Left cardiac atrium (tissue), 4 donors: ENCODE measurements at regions not wholly inside any gene's neighbourhood (a gene's known extent, or its start where the extent isn't known, plus 50 kb on each side); places are given as distances from the start of the nearest gene placed in this dataset.
"Not testable (repeated sequence)": the region's sequence is repeated elsewhere in the genome, so short reads cannot be mapped to it uniquely, and the experiment has no call there.

ENCODE experiments used
- ATAC-seq, 2 donors: fragments of 200-7000 bp; cut with Tn5 transposase; one replicate each; pipeline ENCODE4 v1.9.1; 2020; ENCODE audit warnings: mild to moderate bottlenecking in 2 of 2, moderate library complexity in 2 of 2
- DNase-seq: peaks from one replicate; pipeline ENCODE4 v3.0.0-alpha.2; 2020
- intact Hi-C, 2 donors: fragments of 100-400 bp; cut with DNase I; formaldehyde crosslinking; loops; one replicate each; pipeline versions ENCODE4 v1.14.1 to v1.15.1; 2022 to 2023
- donor health status: DM: no; HTN: yes; CAD: no.
- donor health status: DM: no; HTN: yes; CAD: no; lungs with severe emphysema.
- donor health status: DM: yes; HTN: yes; CAD: no.
- donor health status: Dilated cardiomyopathy.

DNA sequence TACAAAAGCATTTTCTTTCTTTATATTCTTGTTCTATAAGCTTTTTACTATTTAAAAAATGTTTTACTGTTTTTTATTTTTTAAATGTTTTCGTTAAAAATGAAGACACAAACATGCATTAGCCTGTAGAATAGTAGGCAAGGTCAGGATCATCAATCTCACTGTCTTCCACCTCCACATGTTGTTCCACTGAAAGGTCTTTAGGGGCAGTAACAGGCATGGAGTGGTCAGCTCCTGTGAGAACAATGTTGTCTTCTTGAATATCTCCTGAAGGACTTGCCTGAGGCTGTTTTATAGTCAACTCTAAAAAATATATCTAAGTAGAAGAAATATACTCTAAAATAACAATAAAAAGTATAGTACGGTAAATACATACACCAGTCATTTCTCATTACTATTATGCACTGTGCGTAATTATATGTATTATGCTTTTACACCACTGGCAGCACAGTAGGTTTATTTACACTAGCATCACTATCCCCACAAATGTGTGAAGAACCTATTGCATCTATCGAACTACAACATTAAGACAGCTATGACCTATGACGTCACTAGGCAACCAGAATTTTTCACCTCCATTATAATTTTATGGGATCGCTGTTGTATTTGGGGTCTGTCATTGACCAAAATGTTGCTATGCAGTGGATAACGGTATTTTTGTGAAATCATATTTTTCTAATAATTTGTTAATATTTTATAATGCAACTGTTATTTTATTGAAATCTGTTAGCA, 764.3 kb downstream of the METTL4 start:
- intact Hi-C loops = no loop called here
- no peak for ATAC-seq

GRCh38 chr18:1811282-1811681, 760.0 kb downstream of the METTL4 start:
- ATAC-seq (no peak), DNase-seq (no peak)
- intact Hi-C loops = no loop called here

More for the DNA sequence above, 764.3 kb downstream of the METTL4 start:
- DNase-seq = no peak

DNA sequence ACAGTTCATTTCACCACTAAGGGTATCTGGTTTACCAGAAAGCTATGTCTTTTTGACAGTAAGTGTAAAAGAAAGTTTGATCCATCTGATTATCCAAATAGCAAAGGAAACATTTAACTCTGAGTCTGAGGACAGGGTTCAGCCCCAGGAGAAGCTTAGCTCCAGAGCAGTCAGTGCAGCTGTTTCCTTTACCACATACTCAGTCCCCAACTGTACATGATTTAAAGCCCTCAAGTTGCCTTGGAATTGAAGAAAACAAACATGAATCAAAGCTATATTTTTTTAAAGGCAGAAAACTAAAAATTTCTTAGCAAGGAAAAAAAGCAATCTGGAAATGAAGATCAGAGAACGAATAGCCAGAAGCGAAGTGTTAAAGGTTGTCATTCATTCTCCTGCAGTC, 746.0 kb downstream of the METTL4 start:
- intact Hi-C loops = no loop called here
- ATAC-seq = no peak

DNA sequence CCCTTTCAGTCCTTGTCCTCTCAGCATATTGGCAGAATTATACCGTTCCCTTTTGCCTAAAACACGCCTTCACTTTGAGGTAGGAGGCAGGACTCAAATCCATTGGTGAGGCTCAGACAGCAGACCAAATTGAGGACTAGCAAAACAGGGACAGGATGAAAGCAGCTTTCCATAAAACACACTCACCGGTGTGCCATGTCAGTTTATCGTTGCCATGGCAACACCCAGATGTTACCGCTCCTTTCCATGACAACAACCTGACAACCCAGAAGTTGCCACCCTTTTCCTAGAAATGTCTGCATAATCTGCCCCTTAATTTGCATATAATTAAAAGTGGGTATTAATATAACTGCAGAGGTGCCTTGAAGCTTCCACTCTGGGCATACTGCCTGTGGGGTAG, 730.4 kb downstream of the METTL4 start:
- intact Hi-C loops = no loop called here
- ATAC-seq = no peak
- no peak for DNase-seq

More for the DNA sequence above, 746.0 kb downstream of the METTL4 start:
- no peak for DNase-seq

GRCh38 chr18:1846640-1847039, 724.7 kb downstream of the METTL4 start:
- ATAC-seq (no peak), DNase-seq (no peak)
- intact Hi-C loops = no loop called here

DNA sequence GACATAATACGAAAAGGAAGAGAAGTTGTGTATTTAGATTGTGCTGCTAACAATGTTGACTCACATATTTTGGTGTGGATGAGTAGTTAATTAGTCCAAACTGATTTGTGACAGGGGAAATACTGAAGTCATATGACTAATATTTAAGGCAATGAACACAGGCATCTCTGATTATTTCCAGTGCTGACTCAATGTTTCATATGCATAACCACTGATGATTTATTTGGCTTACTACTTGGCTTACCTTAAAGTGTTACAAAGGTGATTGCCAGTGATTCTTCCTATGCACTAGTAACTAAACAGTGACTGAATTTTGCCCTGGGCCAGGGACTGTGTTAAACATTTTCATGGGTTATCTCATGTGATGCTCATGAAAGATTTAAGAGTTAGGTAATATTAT, 722.6 kb downstream of the METTL4 start:
- intact Hi-C loops = no loop called here
- ATAC-seq = no peak
- DNase-seq = no peak

GRCh38 chr18:1849386-1849785, 721.9 kb downstream of the METTL4 start:
- ATAC-seq (no peak), DNase-seq (no peak)
- intact Hi-C loops = no loop called here

- intact Hi-C loops = loop anchor here in 1 of 2 donors (10.0 kb wide), 1 partner anchor 58 kb away; no protein-coding TSS in a partner anchor
- not testable (repeated sequence) for DNase-seq, ATAC-seq
These were observed 714.0 kb downstream of the METTL4 start for GRCh38 chr18:1857281-1857680.

DNA sequence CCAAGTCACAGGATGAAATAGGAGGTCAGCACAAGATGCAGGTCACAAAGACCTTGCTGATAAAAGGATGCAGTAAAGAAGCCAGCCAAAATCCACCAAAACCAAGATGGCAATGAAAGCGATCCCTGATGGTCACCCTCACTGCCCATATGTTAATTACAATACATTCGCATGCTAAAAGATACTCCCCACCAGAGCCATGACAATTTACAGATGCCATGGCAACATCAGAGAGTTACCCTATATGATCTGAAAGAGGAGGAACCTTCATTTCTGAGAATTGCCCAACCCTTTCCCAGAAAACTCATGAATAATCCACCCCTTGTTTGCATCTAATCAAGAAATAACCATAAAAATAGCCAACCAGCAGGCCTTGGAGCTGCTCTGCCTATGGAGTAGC, 709.8 kb downstream of the METTL4 start:
- DNase-seq = no peak
- ATAC-seq = no peak
- intact Hi-C loops = no loop called here

DNA sequence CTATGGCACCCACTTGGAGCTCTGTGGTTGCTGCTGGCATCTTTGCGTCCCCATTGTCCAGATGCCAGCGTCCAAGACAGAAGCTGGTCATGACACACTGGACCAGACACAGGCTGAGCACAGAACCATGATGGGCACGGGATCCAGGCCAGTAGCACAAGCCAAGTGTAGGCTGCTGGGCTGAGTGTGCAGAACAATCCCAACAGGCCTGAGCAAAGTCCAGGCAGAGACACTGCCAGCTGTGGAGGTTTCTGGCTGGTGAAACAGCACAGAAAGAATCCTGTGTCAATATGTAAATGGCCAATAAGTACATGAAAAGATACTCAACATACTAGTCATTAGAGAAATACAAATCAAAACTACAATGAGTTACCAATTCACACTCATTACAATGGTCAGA, 705.4 kb downstream of the METTL4 start:
- no peak for ATAC-seq
- intact Hi-C loops = no loop called here
- DNase-seq = no peak

DNA sequence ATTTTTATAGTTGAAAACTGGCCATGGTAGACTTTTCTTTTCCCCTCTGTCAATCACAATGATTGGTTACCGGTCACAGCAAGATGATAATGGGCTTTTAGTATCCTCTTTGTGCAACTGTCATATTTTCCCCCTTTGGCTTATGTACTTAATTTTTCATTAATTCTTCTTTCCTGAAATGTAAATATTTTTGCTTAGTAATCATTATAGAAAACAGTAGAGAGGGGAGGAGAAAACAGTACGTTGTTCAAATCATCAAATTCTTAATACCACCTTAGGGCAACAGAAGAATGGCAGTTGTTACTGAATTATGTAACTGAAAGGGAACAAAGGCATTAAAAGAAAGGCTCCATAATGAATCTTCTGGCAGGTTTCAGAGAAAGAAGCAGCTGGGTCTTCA, 699.0 kb downstream of the METTL4 start:
- intact Hi-C loops = no loop called here
- ATAC-seq (no peak), DNase-seq (no peak)

GRCh38 chr18:1875219-1875618, 696.1 kb downstream of the METTL4 start:
- intact Hi-C loops = no loop called here
- DNase-seq (no peak), ATAC-seq (no peak)

DNA sequence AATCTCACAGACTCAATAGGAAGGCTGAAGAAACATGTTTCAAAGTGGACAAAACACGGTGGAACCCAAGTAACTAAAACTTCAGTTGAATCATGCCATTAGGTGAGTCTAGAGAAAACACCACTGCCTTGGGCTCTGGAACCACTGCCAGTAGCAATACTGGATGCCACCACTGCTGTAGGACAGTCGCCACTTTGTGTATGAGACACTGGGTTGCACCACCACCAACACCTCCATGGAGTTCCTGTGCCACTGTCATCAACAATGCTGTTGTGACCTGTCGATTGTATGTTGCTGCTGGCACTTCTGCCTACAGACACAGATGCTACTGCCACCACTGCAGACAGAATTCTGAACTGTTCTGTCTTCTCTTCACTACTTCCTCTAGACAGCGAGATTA, 686.7 kb downstream of the METTL4 start:
- intact Hi-C loops = no loop called here
- ATAC-seq (no peak), DNase-seq (no peak)

DNA sequence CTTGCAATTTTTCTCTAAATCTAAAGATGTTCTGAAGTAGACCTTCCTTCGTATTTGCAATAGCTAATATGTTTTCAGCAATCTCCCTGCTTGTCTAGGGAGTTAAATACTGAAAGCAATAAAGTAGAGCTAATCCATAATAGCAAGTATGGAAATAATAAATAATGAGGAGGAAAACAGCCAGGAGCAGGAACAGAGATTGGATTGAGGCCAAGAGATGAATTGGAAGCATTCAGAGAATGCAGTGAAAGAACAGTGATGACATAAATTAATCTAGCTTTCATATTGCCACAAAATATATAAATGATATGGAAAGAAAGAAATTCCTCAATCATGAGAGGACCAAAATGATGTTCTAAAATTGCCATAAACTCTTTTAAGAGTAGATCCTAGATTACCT, 679.7 kb downstream of the METTL4 start:
- intact Hi-C loops = no loop called here
- ATAC-seq (no peak), DNase-seq (no peak)

DNA sequence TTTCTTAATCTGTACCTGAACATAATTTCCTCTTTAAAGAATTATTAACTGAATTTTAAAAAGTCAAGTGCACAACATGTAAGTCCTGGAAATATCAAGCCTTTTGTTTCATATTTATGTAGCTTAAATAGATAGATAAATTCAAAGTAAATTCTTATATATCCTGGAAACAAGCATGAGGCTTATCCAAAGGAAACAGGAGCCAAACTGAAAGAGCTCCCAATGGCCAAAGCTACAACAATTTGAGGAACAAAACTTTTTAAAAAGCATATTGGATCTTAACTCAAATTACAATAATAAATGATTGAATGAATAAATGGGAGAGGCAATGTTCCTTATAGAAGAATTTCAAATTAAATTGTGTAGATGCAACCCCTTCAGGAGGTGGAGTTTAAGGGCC, 679.1 kb downstream of the METTL4 start:
- DNase-seq (no peak), ATAC-seq (no peak)
- intact Hi-C loops = no loop called here

DNA sequence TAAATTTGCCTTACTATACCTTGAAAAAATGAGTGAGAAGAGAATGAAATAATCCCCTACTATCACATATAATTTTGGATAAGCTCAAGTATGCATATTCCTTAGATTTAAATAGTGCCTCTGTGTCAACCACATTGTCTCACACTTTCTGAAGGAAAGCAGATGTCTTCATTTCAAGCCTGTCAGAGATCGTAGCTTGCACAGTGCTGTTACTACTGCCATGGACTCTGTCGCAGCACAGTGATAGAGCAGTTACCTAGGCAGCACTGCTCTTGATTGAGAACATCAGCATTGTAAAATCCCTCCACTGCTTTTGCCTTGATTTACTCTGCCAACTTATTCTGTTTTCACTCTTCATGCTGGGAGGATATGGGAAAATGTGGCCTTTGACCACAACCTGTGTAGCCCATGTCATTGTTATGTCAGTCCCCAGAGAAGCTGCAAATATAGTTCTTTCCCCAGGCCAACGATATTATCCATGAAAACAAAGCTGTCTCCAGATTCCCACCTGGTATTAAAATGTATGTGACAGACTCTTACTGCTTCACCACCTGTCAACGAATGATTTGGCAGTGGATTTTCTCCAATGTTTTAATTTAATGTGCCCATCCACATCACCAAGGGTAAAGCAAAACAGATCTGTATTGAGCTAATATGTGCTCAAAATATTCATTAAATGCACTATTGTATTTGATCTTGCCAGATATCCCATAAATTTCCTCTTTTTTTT, 675.7 kb downstream of the METTL4 start:
- ATAC-seq = no peak
- intact Hi-C loops = no loop called here
- DNase-seq = no peak

DNA sequence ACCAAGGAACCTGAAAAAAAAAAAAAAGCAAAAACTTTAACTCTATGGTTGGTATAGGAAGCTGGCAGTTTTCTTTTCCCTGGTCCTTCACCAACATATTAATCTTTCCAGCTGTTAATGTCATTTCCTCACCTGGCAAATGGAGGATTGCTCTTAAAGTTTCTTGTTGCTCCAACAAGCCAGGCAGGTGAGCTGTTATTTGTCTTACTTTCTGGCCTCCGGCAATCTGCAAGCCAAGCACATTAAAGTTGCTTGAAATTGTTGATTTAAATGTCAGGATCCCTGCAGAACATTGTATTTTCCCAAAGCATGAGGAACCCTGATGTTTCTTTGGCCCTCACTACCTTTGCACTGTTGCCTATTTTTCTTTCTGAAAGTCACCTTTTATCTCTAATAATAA, 664.9 kb downstream of the METTL4 start:
- intact Hi-C loops = no loop called here
- no peak for ATAC-seq
- no peak for DNase-seq

DNA sequence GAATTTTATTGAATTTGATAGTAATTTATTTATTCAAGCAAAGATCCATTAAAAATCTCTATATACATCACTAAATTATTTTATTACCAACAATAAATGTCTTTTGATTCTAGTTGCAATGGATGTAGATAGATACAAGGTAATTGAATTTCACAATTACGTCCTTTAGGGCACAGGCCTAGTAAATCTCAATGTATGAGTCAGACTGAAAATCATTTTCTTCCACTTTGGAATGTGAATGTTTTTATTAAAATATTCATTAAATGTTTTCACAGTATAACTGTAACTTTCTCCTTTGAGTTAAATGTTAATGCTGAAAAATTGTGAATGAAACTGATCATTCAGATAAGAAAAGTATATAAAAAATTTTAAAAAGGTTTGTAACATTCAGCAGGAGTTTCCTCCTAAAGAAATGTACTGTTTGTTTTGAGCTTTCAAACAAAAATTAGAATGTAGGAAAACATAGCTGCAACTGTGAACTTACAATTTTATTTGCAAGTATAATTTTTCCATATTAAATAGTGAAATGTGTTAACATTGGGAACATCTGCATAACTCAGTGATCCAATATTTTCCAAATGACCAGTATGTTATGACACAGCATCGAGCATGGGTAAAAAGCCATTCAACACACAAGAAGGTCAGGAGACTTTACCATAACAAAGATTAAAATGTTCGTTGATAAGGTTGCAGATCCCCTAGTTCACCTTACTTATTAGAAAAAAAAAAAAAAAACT, 663.7 kb downstream of the METTL4 start:
- intact Hi-C loops = no loop called here
- DNase-seq = no peak
- ATAC-seq = no peak

- intact Hi-C loops = loop anchor here in 1 of 2 donors (10.0 kb wide), 1 partner anchor 60 kb away; no protein-coding TSS in a partner anchor
- DNase-seq (no peak), ATAC-seq (no peak)
These were observed 656.8 kb downstream of the METTL4 start for GRCh38 chr18:1914489-1914888.

GRCh38 chr18:1916869-1917523, 654.3 kb downstream of the METTL4 start:
- ATAC-seq = no peak
- no peak for DNase-seq
- intact Hi-C loops = loop anchor here in 1 of 2 donors (10.0 kb wide), 1 partner anchor 62 kb away; no protein-coding TSS in a partner anchor
